HUES48 (cell line): ENCODE measurements at regions not wholly inside any gene's neighbourhood (a gene's known extent, or its start where the extent isn't known, plus 50 kb on each side); places are given as distances from the start of the nearest gene placed in this dataset.
A peak's percentile ranks its signal among the peaks of the same experiment; 100 is the strongest.

Experiments used
- H3K27ac ChIP-seq: one replicate; pipeline ENCODE4 v1.7.0; 2013; ENCODE audit warnings: low read depth, low read length, inconsistent platforms
- H3K27me3 ChIP-seq: 2 replicates; pipeline ENCODE4 v1.6.1; 2013; ENCODE audit warnings: mild to moderate bottlenecking, low read length; ENCODE audit not compliant: control insufficient read depth, insufficient read depth
- H3K36me3 ChIP-seq: 2 replicates; pipeline ENCODE4 v1.6.1; 2013; ENCODE audit warnings: low read length; ENCODE audit not compliant: control insufficient read depth, insufficient read depth
- H3K4me1 ChIP-seq: 2 replicates; pipeline ENCODE4 v1.6.1; 2013; ENCODE audit warnings: mild to moderate bottlenecking, low read length; ENCODE audit not compliant: control insufficient read depth, insufficient read depth
- H3K4me3 ChIP-seq: 2 replicates; pipeline ENCODE4 v1.5.1; 2013; ENCODE audit warnings: mild to moderate bottlenecking, low read depth, low read length
- H3K9ac ChIP-seq: 2 replicates; pipeline ENCODE4 v1.6.1; 2013; ENCODE audit warnings: mild to moderate bottlenecking, low read depth, low read length, moderate library complexity
- H3K9me3 ChIP-seq: 2 replicates; pipeline ENCODE4 v1.6.1; 2013; ENCODE audit warnings: low read length; ENCODE audit not compliant: control insufficient read depth, insufficient read depth

DNA sequence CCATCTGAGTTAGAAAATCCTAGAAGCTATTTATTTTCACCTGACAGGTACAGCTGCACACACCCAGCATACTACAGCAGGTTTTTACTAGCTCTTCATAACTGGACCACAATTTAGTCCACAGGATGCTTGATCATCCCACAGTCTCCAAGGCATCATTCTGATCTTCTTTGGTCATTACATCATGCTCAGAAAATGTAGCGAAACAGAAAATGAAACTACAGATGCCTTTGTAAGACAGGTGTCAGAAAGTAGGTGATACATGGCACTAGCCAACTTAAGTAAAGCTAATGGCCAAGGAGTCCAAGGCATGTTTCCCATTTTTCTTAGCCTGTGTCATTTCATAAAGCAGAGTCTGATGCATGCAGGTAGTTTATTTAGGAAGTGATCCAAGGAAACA is 102.3 kb downstream of the HTR1B start:
- H3K9me3 ChIP-seq, result no peaks in the 10 kb centered on the region; the same call in 1 of the 2 replicates
- no peak overlapping the region for H3K4me3 ChIP-seq
- no peaks in the 10 kb centered on the region for H3K36me3 ChIP-seq
- no peak overlapping the region for H3K9ac ChIP-seq
- H3K27me3 ChIP-seq, result no peaks in the 10 kb centered on the region
- no peak overlapping the region for H3K27ac ChIP-seq
- no peaks in the 10 kb centered on the region for H3K4me1 ChIP-seq

DNA sequence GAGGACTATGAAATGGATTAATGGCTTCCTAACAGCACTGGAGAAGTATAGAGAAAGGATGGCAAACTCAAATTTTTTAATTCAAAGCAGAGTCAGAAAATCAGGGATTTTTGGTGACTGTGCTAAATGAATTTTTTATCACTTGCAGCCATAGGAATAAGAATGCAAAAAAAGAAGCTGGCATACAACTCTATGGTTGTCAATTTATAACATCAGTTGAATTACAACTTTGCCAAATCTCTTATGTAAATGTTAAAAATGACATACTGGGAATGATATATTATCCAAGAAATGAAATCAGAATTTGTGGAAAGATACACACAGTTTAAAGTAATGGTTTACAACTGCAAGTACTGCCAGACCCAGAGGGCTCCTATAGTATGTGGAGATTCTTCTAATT is 106.5 kb downstream of the HTR1B start:
- H3K9ac ChIP-seq, result no peak overlapping the region
- no peaks in the 10 kb centered on the region for H3K27me3 ChIP-seq
- H3K4me1 ChIP-seq, result no peaks in the 10 kb centered on the region
- H3K9me3 ChIP-seq, result no peaks in the 10 kb centered on the region
- H3K27ac ChIP-seq, result no peak overlapping the region
- no peaks in the 10 kb centered on the region for H3K36me3 ChIP-seq
- H3K4me3 ChIP-seq, result no peak overlapping the region

GRCh38 chr6:77354581-77354980 is 108.7 kb downstream of the HTR1B start:
- no peaks in the 10 kb centered on the region for H3K27me3 ChIP-seq
- no peaks in the 10 kb centered on the region for H3K9me3 ChIP-seq
- H3K4me3 ChIP-seq, result no peak overlapping the region
- no peak overlapping the region for H3K9ac ChIP-seq
- H3K36me3 ChIP-seq, result no peaks in the 10 kb centered on the region
- H3K4me1 ChIP-seq, result no peaks in the 10 kb centered on the region
- H3K27ac ChIP-seq, result no peak overlapping the region

GRCh38 chr6:77353129-77353528 is 110.2 kb downstream of the HTR1B start:
- H3K27me3 ChIP-seq, result no peaks in the 10 kb centered on the region
- no peaks in the 10 kb centered on the region for H3K4me1 ChIP-seq
- H3K36me3 ChIP-seq, result no peaks in the 10 kb centered on the region
- no peak overlapping the region for H3K9ac ChIP-seq
- no peak overlapping the region for H3K27ac ChIP-seq
- H3K9me3 ChIP-seq, result no peaks in the 10 kb centered on the region
- H3K4me3 ChIP-seq, result no peak overlapping the region

DNA sequence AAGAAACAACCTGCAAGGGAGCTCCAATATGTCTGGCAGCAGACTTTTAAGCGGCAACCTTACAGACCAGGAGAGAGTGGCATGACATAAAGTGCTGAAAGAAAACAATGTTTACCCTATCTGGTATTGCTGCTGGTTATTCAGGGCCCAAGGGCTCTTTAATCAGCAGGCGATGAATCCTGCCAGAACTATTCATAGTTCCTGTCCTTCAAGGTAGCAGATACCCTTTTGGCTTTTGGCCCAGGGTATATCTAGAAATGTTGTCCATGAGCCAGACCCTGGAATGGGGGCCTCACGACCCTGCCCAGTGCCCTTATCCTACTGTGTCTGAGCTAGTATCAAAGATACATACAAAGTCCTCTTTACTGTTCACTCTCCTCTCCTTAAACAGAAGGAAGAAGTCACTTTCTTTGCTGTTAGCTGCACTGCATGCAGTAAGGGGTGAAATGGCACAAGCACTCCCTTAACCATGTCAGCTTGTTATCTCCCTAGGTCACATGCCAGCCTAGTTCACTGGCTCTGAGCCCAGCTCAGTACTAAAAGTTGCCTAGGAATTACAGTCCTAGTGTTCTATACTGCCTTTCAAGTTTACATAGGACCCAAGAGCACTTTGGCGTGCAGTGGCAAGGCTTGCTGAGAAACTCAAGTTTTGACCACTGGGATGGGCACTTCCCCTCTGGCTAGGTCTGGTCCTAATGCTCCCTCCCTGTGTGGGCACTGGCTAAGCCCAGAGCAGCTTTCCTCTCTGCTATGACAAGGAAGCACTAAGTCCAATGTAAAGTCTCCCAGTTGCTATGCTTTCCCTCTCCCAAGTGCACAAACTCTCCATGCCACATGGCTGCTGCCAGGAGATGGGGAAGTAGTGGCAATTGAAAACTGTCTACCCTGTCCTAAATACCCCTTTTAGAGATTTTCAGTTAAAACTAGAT is 122.0 kb downstream of the HTR1B start:
- no peaks in the 10 kb centered on the region for H3K36me3 ChIP-seq
- H3K27ac ChIP-seq, result no peak overlapping the region

GRCh38 chr6:77340331-77340730 is 123.0 kb downstream of the HTR1B start:
- Histone ChIP-seq H3K9ac (no peak overlapping the region), H3K4me3 (no peak overlapping the region), H3K27ac (no peak overlapping the region), H3K4me1 (peaks cover 42% of the 10 kb centered on the region), H3K9me3 (no peaks in the 10 kb centered on the region), H3K27me3 (no peaks in the 10 kb centered on the region), H3K36me3 (no peaks in the 10 kb centered on the region)

More for the DNA sequence above, 122.0 kb downstream of the HTR1B start:
- Histone ChIP-seq H3K4me1 (peaks cover 32% of the 10 kb centered on the region), H3K9ac (no peak overlapping the region), H3K4me3 (no peak overlapping the region), H3K9me3 (no peaks in the 10 kb centered on the region), H3K27me3 (no peaks in the 10 kb centered on the region)

- no peak overlapping the region for H3K4me3 ChIP-seq
- H3K27me3 ChIP-seq, result no peaks in the 10 kb centered on the region
Observed at GRCh38 chr6:77339926-77340325, 123.4 kb downstream of the HTR1B start.

DNA sequence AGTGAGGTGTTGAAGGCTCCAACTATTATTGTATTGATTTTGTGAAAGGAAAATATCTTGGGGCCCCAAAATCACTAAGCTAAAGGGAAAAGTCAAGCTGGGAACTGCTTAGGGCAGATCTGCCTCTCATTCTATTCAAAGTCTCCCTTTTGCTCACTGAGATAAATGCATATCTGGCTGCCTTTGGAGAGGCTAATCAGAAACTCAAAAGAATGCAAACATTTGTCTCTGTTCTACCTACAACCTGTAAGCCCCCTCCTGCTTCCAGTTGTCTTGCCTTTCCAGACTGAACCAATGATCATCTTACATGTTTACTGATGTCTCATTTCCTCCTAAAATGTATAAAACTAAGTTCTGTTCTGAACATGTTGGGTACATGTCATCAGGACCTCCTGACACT is 125.9 kb downstream of the HTR1B start:
- no peaks in the 10 kb centered on the region for H3K36me3 ChIP-seq
- peaks cover 18% of the 10 kb centered on the region for H3K9me3 ChIP-seq
- H3K27ac ChIP-seq, result peak overlapping the region; percentile 75
- peaks cover 42% of the 10 kb centered on the region for H3K4me1 ChIP-seq
- H3K9ac ChIP-seq, result no peak overlapping the region
- no peaks in the 10 kb centered on the region for H3K27me3 ChIP-seq
- H3K4me3 ChIP-seq, result peak overlapping the region; percentile 35; the same call in 1 of the 2 replicates

More at GRCh38 chr6:77339926-77340325, 123.4 kb downstream of the HTR1B start:
- no peak overlapping the region for H3K27ac ChIP-seq
- no peaks in the 10 kb centered on the region for H3K36me3 ChIP-seq
- H3K4me1 ChIP-seq, result peaks cover 42% of the 10 kb centered on the region
- H3K9me3 ChIP-seq, result peaks cover under 1% of the 10 kb centered on the region; the same call in 1 of the 2 replicates
- H3K9ac ChIP-seq, result no peak overlapping the region

DNA sequence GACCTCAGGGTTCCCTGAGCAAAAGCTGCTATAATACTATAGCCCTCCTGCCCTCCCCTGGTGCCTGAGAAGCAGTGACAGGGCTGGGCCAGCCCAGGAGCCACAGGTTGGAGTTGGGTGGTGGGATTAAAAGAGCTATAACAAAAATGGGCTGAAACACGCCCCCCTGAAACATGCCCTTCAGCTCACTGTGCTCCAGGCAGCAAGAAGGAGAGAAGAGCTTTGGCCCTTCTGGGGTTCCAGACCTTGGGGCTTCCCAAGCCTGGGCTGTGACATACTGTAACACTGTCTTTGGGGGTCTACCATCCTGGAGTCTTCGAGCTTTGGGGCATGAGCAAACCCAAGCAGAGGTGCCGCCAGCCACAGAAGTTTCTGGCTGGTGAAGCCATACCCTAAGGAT is 129.2 kb downstream of the HTR1B start:
- Histone ChIP-seq H3K9ac (no peak overlapping the region), H3K9me3 (peaks cover 18% of the 10 kb centered on the region), H3K27me3 (no peaks in the 10 kb centered on the region), H3K4me3 (no peak overlapping the region), H3K27ac (no peak overlapping the region), H3K36me3 (no peaks in the 10 kb centered on the region), H3K4me1 (peaks cover 35% of the 10 kb centered on the region)

DNA sequence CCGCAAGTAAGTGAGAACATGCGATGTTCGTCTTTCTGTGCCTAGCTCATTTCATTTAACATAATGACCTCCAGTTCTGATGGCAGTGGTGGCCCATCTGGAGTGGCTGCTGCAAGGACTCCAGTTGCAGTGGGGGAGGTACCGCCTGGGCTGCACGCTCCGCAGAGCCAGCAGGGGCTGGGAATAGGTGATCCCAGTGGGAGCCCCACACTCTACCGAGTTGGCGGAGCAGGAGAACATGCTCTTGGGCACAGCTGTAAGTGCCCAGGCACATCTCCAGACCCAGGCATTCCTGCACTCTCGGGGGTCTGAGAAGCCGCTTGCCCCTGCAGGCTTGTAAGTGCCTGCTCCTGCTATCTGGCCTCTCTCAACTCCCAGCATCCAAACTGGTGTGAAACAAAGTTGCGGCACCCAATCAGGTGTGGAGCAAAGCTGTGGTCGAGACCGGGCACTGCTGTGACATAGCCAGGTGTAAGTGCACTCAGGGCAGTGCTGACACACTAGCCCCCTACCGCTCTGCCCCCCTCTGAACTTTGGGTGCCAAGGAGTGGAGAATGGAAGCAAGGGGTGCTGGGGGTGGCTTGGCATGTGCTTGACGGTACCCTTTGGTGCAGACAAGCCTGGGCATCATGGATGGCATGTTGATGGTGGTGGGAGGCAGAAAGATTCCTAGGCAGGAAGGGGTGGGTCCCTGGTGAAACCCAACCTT is 130.2 kb downstream of the HTR1B start:
- H3K9ac ChIP-seq, result no peak overlapping the region
- H3K27ac ChIP-seq, result no peak overlapping the region
- no peaks in the 10 kb centered on the region for H3K36me3 ChIP-seq
- H3K4me3 ChIP-seq, result no peak overlapping the region
- no peaks in the 10 kb centered on the region for H3K27me3 ChIP-seq
- H3K9me3 ChIP-seq, result peaks cover 18% of the 10 kb centered on the region
- H3K4me1 ChIP-seq, result peaks cover 25% of the 10 kb centered on the region

GRCh38 chr6:77326711-77327110 is 136.6 kb downstream of the HTR1B start:
- Histone ChIP-seq H3K36me3 (no peaks in the 10 kb centered on the region), H3K27ac (no peak overlapping the region), H3K27me3 (no peaks in the 10 kb centered on the region)

More at GRCh38 chr6:77326711-77327110, 136.6 kb downstream of the HTR1B start:
- no peaks in the 10 kb centered on the region for H3K9me3 ChIP-seq
- no peak overlapping the region for H3K9ac ChIP-seq
- no peak overlapping the region for H3K4me3 ChIP-seq
- H3K4me1 ChIP-seq, result no peaks in the 10 kb centered on the region
